Sciatic nerve (tissue), 2 donors: ENCODE measurements at regions not wholly inside any gene's neighbourhood (a gene's known extent, or its start where the extent isn't known, plus 50 kb on each side); places are given as distances from the start of the nearest gene placed in this dataset.

ENCODE experiments used
- ATAC-seq: fragments of 200-7000 bp; cut with Tn5 transposase; one replicate; pipeline ENCODE4 v1.9.1; 2020; ENCODE audit warnings: mild to moderate bottlenecking, moderate library complexity
- DNase-seq: peaks from one replicate; pipeline ENCODE4 v3.0.0-alpha.2; 2020; ENCODE audit warnings: low spot score
- intact Hi-C: fragments of 100-400 bp; cut with DNase I; formaldehyde crosslinking; loops from one replicate; pipeline ENCODE4 v1.14.2; 2022
- donor health status: DM: no; HTN: no; CAD: no.
- donor health status: DM: no; HTN: no; CAD: no.

- ATAC-seq (no peak), DNase-seq (no peak)
- intact Hi-C loops, result no loop called here
Measured at GRCh38 chr7:24227603-24228359, 56.2 kb upstream of the NPY start.

GRCh38 chr7:24229481-24230226, 54.3 kb upstream of the NPY start:
- intact Hi-C loops, result no loop called here
- ATAC-seq, result no peak
- no peak for DNase-seq

- intact Hi-C loops, result no loop called here
- no peak for DNase-seq
- no peak for ATAC-seq
Measured at GRCh38 chr7:24231493-24231892, 52.5 kb upstream of the NPY start.

- DNase-seq (no peak), ATAC-seq (no peak)
- intact Hi-C loops, result no loop called here
Measured at GRCh38 chr7:24233386-24233785, 50.6 kb upstream of the NPY start.
